Activated T-helper 1 cell treated with anti-CD3 and anti-CD28 coated beads, Interleukin-12 subunit alpha, Interleukin-12 subunit beta, Interleukin-2, Interleukin-4 antibody, amounts not matched to agents 30 ng/mL and 10 ng/mL and 1 ng/mL, durations not matched to agents 14 hours and 24 hours and 36 hours (primary cell): ENCODE measurements at regions not wholly inside any gene's neighbourhood (a gene's known extent, or its start where the extent isn't known, plus 50 kb on each side); places are given as distances from the start of the nearest gene placed in this dataset.
"Not testable (repeated sequence)": the region's sequence is repeated elsewhere in the genome, so short reads cannot be mapped to it uniquely, and the experiment has no call there.

Experiments
- DNase-seq: peaks from one replicate; pipeline ENCODE4 v3.0.0; 2021; ENCODE audit warnings: low spot score
- H3K27ac Mint-ChIP-seq: one replicate; pipeline ENCODE4 v1.8.0; 2021; ENCODE audit warnings: mild to moderate bottlenecking, mixed read lengths
- H3K27me3 Mint-ChIP-seq: one replicate; pipeline ENCODE4 v1.8.0; 2022; ENCODE audit warnings: mild to moderate bottlenecking, moderate library complexity, mixed read lengths; ENCODE audit not compliant: insufficient read depth
- H3K36me3 Mint-ChIP-seq: one replicate; pipeline ENCODE4 v1.8.0; 2021; ENCODE audit warnings: low read depth, mixed read lengths
- H3K4me1 Mint-ChIP-seq: one replicate; pipeline ENCODE4 v1.8.0; 2021; ENCODE audit warnings: low read depth, mixed read lengths
- H3K4me3 Mint-ChIP-seq: one replicate; pipeline ENCODE4 v1.8.0; 2021; ENCODE audit warnings: mild to moderate bottlenecking, moderate library complexity, mixed read lengths
- H3K9me3 Mint-ChIP-seq: one replicate; pipeline ENCODE4 v1.8.0; 2021; ENCODE audit warnings: mixed read lengths
- intact Hi-C: fragments of 100-400 bp; cut with micrococcal nuclease; formaldehyde crosslinking; loops from one replicate; pipeline ENCODE4 v1.15.1; 2024

GRCh38 chr2:75311993-75312392 lies 112.7 kb upstream of the TACR1 start:
- Mint-ChIP-seq H3K27me3 (peaks cover 3% of the 10 kb centered on the region), H3K9me3 (no peaks in the 10 kb centered on the region), H3K4me3 (no peak overlapping the region), H3K36me3 (no peaks in the 10 kb centered on the region), H3K27ac (no peak overlapping the region), H3K4me1 (no peaks in the 10 kb centered on the region)
- no peak for DNase-seq
- intact Hi-C loops: no loop called here

GRCh38 chr2:75311521-75311920 lies 112.2 kb upstream of the TACR1 start:
- H3K4me3 Mint-ChIP-seq: no peak overlapping the region
- DNase-seq: no peak
- intact Hi-C loops: no loop called here
- H3K36me3 Mint-ChIP-seq: no peaks in the 10 kb centered on the region
- H3K27ac Mint-ChIP-seq: no peak overlapping the region
- no peaks in the 10 kb centered on the region for H3K9me3 Mint-ChIP-seq
- peaks cover 3% of the 10 kb centered on the region for H3K27me3 Mint-ChIP-seq
- no peaks in the 10 kb centered on the region for H3K4me1 Mint-ChIP-seq

DNA sequence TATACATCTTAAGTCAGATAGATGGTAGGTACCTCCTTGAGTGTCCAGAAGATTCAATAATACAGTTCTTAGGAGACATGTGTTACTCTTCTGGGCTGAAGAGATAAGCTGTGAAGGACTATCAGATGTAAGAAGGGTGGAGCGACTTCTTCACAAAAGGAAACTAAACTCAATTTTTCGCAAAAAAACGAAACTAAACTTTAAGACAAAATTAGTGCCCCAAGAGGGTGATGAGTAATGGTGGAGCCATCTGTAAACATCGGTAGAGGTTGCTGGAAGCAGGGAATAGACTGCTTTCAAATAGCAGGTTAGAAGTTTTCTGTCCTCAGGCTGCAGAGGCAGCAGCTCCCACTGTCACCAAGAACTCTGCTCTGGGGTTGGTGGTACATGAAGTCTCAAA lies 111.6 kb upstream of the TACR1 start:
- intact Hi-C loops: no loop called here
- Mint-ChIP-seq H3K9me3 (no peaks in the 10 kb centered on the region), H3K36me3 (no peaks in the 10 kb centered on the region), H3K4me1 (no peaks in the 10 kb centered on the region), H3K27ac (no peak overlapping the region), H3K27me3 (peaks cover 3% of the 10 kb centered on the region), H3K4me3 (no peak overlapping the region)
- no peak for DNase-seq

- H3K4me3 Mint-ChIP-seq: no peak overlapping the region
- H3K4me1 Mint-ChIP-seq: no peaks in the 10 kb centered on the region
- H3K9me3 Mint-ChIP-seq: no peaks in the 10 kb centered on the region
- intact Hi-C loops: no loop called here
- peaks cover 3% of the 10 kb centered on the region for H3K27me3 Mint-ChIP-seq
- no peak overlapping the region for H3K27ac Mint-ChIP-seq
- H3K36me3 Mint-ChIP-seq: no peaks in the 10 kb centered on the region
- DNase-seq: no peak
Measured at GRCh38 chr2:75309596-75310463, 110.5 kb upstream of the TACR1 start.

DNA sequence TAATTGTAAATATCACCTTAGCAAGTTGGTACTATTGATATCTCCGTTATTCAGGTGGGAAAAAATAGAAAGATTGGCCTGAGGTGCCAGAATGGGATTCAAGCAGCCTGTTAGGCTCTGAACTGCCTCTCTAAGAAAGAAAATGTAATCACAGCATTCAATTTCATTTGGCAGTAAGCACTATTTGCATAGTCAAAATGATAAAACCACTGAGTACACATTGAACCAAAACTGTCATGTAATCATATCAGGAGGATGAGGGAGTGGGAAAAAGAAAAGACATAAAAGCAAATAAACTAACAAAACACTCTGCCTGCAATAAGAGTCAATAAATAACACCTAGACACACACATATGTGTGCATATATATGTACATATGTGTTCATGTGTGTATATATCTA lies 103.9 kb upstream of the TACR1 start:
- Mint-ChIP-seq H3K4me1 (no peaks in the 10 kb centered on the region), H3K36me3 (no peaks in the 10 kb centered on the region), H3K4me3 (no peak overlapping the region), H3K9me3 (no peaks in the 10 kb centered on the region), H3K27ac (no peak overlapping the region), H3K27me3 (no peaks in the 10 kb centered on the region)
- intact Hi-C loops: no loop called here
- DNase-seq: no peak

DNA sequence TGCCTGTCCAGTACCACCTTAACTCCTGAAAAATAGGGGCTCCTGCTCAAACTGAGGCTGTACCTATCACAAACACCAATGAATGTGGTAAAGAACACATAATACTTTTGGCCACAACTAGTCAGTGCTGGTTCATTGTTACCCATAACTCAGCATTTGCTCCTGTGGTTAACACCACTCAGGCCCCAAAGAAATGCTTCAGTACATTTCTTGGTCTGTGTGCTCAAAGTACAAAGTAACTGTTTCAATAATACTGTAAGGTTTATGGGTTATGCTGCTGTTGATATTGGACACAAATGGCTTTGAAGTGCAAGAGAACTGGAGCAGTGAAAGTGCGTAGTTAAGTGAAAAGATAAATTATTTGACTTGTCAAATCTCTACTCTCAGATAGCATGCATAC lies 95.0 kb upstream of the TACR1 start:
- no peaks in the 10 kb centered on the region for H3K36me3 Mint-ChIP-seq
- no peak overlapping the region for H3K27ac Mint-ChIP-seq
- no peak for DNase-seq
- H3K27me3 Mint-ChIP-seq: peaks cover 2% of the 10 kb centered on the region
- intact Hi-C loops: no loop called here
- no peaks in the 10 kb centered on the region for H3K4me1 Mint-ChIP-seq
- H3K4me3 Mint-ChIP-seq: no peak overlapping the region
- no peaks in the 10 kb centered on the region for H3K9me3 Mint-ChIP-seq

- Mint-ChIP-seq H3K27me3 (peaks cover 2% of the 10 kb centered on the region), H3K4me1 (no peaks in the 10 kb centered on the region), H3K4me3 (no peak overlapping the region), H3K27ac (no peak overlapping the region), H3K36me3 (no peaks in the 10 kb centered on the region), H3K9me3 (no peaks in the 10 kb centered on the region)
- intact Hi-C loops: no loop called here
- no peak for DNase-seq
Measured at GRCh38 chr2:75292826-75293225, 93.5 kb upstream of the TACR1 start.

DNA sequence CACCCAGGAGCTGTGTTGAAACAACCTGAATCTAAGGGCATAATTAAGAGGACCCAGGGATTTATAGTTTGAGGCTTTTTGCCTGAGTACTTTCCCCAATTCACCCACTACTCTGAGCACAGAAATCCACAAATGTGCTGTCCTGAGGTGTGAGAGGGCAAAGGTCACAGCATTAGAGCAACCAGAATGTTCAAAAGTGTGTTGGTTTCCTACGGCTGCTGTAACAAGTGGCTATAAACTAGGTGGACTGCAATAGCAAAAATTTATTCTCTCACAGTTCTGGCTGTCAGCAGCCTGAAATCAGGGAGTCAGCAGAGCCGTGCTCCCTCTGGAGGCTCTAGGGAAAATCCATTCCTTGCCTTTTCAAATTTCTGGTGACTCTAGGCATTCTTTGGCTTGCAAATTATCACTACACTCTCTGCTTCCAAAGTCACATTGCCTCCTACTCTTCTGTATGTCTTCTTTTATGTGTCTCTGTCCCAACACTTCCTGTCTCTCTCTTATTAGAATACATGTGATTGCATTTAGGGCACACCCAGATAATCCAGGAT lies 91.4 kb upstream of the TACR1 start:
- H3K9me3 Mint-ChIP-seq: no peaks in the 10 kb centered on the region
- H3K27me3 Mint-ChIP-seq: no peaks in the 10 kb centered on the region
- intact Hi-C loops: no loop called here
- H3K4me3 Mint-ChIP-seq: no peak overlapping the region
- DNase-seq: no peak
- no peak overlapping the region for H3K27ac Mint-ChIP-seq
- no peaks in the 10 kb centered on the region for H3K36me3 Mint-ChIP-seq
- H3K4me1 Mint-ChIP-seq: no peaks in the 10 kb centered on the region

- no peaks in the 10 kb centered on the region for H3K4me1 Mint-ChIP-seq
- intact Hi-C loops: no loop called here
- DNase-seq: no peak
- H3K4me3 Mint-ChIP-seq: no peak overlapping the region
- H3K9me3 Mint-ChIP-seq: no peaks in the 10 kb centered on the region
- H3K27me3 Mint-ChIP-seq: no peaks in the 10 kb centered on the region
- H3K36me3 Mint-ChIP-seq: no peaks in the 10 kb centered on the region
- no peak overlapping the region for H3K27ac Mint-ChIP-seq
Measured at GRCh38 chr2:75289771-75290170, 90.5 kb upstream of the TACR1 start.

- intact Hi-C loops, DNase-seq, H3K27ac Mint-ChIP-seq, H3K4me1 Mint-ChIP-seq, H3K27me3 Mint-ChIP-seq, H3K36me3 Mint-ChIP-seq, H3K9me3 Mint-ChIP-seq, H3K4me3 Mint-ChIP-seq: not testable (repeated sequence)
Measured at GRCh38 chr2:75289178-75289577, 89.9 kb upstream of the TACR1 start.

DNA sequence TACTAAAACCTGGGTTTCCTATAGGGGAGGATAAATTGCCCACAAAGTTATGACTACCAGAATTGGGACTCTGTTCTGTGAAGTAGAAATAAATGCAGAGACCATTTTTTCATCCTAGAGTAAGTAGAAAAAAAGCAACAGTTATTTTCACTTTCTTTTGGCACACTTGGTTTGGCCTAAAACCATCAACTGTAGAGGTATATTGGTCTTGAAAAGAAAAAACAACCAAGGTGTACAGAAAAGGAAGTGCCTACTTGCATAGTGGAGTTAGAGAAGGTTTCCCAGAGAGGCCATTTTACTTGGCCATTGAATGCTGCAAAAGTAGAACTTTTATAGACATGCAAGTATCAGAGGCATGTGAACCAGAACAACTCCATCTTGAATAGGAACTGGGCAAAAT lies 89.4 kb upstream of the TACR1 start:
- no peaks in the 10 kb centered on the region for H3K27me3 Mint-ChIP-seq
- no peaks in the 10 kb centered on the region for H3K36me3 Mint-ChIP-seq
- H3K27ac Mint-ChIP-seq: no peak overlapping the region
- intact Hi-C loops: no loop called here
- no peak for DNase-seq
- H3K4me3 Mint-ChIP-seq: no peak overlapping the region
- H3K9me3 Mint-ChIP-seq: no peaks in the 10 kb centered on the region
- no peaks in the 10 kb centered on the region for H3K4me1 Mint-ChIP-seq

DNA sequence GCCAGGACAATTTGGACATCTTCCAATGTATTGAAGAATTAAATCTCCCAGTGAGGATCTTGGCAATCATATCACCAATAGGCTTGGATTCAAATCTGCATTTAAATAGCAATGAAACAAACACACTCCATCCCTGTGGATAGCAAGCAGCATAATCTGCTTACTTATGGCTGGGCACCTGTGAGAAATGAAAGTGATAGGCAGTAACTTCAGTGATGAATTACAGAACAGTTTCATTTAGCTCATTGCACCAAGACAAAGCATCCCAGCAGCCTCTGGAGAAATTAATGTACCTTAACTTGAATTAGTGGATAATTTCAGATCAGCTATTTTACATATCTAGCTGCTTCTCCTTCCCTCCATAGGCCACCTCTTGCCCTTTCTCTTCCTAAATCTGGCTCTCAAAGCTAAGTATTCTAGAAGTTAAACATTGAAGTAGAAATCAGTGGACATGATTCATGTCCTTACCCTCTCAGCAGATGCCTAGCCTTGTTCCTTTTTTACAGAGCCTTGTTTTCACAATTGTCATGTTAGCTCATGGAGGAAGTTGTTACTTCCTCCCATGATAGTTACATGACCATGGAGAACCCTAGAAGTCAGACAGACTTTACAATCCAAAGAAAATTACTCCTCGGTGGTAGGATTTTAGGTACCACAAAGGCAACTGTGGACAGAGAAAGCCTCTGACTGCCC lies 88.5 kb upstream of the TACR1 start:
- H3K4me3 Mint-ChIP-seq: no peak overlapping the region
- no peaks in the 10 kb centered on the region for H3K4me1 Mint-ChIP-seq
- no peaks in the 10 kb centered on the region for H3K9me3 Mint-ChIP-seq
- intact Hi-C loops: no loop called here
- H3K27me3 Mint-ChIP-seq: no peaks in the 10 kb centered on the region
- DNase-seq: no peak
- H3K36me3 Mint-ChIP-seq: no peaks in the 10 kb centered on the region
- H3K27ac Mint-ChIP-seq: no peak overlapping the region

DNA sequence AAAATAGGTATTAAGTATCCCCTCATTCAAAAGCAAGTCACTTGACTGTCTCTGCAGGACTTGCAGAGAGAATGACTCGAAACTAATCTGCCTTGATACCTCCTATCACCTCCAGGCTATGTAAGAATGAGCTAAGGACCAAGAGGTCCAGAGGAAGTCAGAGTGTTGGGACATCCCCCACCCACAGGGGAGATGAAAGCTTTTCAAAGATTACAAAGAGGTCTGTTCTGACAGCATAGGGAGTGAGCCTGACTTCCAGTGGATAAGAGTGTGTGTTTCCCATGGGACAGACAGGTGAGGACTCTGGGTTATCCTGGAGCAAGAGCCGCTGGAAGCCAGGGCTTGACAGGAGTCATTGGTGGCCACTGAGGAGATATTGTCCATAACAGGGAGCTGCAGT lies 85.0 kb upstream of the TACR1 start:
- DNase-seq: no peak
- no peak overlapping the region for H3K4me3 Mint-ChIP-seq
- H3K4me1 Mint-ChIP-seq: no peaks in the 10 kb centered on the region
- intact Hi-C loops: no loop called here
- H3K27me3 Mint-ChIP-seq: no peaks in the 10 kb centered on the region
- no peaks in the 10 kb centered on the region for H3K9me3 Mint-ChIP-seq
- no peak overlapping the region for H3K27ac Mint-ChIP-seq
- no peaks in the 10 kb centered on the region for H3K36me3 Mint-ChIP-seq
